Left ventricle myocardium inferior (tissue), 1 donor: ENCODE measurements at regions not wholly inside any gene's neighbourhood (a gene's known extent, or its start where the extent isn't known, plus 50 kb on each side); places are given as distances from the start of the nearest gene placed in this dataset.

Experiments
- DNase-seq: peaks from one replicate; pipeline ENCODE4 v3.0.0-alpha.2; 2020
- H3K27ac ChIP-seq: fragments of 200-600 bp; replicated peaks from 2 replicates; pipeline ENCODE4 v1.8.0; 2021
- H3K27me3 ChIP-seq: fragments of 200-600 bp; 2 replicates; pipeline ENCODE4 v1.8.0; 2021; ENCODE audit warnings: low read depth
- H3K36me3 ChIP-seq: fragments of 200-600 bp; 2 replicates; pipeline ENCODE4 v1.8.0; 2021
- H3K4me1 ChIP-seq: fragments of 200-600 bp; 2 replicates; pipeline ENCODE4 v1.8.0; 2021
- H3K4me3 ChIP-seq: fragments of 200-600 bp; 2 replicates; pipeline ENCODE4 v1.8.0; 2021; ENCODE audit warnings: mild to moderate bottlenecking, moderate library complexity
- H3K9me3 ChIP-seq: fragments of 200-600 bp; replicated peaks from 2 replicates; pipeline ENCODE4 v1.8.0; 2021
- CTCF ChIP-seq: fragments of 200-600 bp; IDR thresholded peaks from 2 replicates; pipeline ENCODE4 v1.8.0; 2021; ENCODE audit warnings: antibody characterized with exemption, mild to moderate bottlenecking, borderline replicate concordance
- intact Hi-C: fragments of 100-400 bp; cut with micrococcal nuclease; formaldehyde crosslinking; loops from one replicate; pipeline ENCODE4 v1.11.0; 2022
- donor health status: DM: no; HTN: yes; CAD: no; lungs with severe emphysema.

- TF ChIP-seq CTCF: no peak
- no peaks in the 10 kb centered on the region for H3K36me3 ChIP-seq
- H3K4me3 ChIP-seq: no peak overlapping the region
- H3K9me3 ChIP-seq: no peaks in the 10 kb centered on the region
- H3K27me3 ChIP-seq: no peaks in the 10 kb centered on the region
- intact Hi-C loops: no loop called here
- no peak for DNase-seq
- H3K27ac ChIP-seq: no peak overlapping the region
- no peaks in the 10 kb centered on the region for H3K4me1 ChIP-seq
Observed at GRCh38 chr5:93873211-93873736, 131.9 kb upstream of the POU5F2 start.

- DNase-seq: no peak
- no peak overlapping the region for H3K4me3 ChIP-seq
- no peak overlapping the region for H3K27ac ChIP-seq
- H3K27me3 ChIP-seq: no peaks in the 10 kb centered on the region
- no peaks in the 10 kb centered on the region for H3K9me3 ChIP-seq
- peaks cover 1% of the 10 kb centered on the region for H3K36me3 ChIP-seq
- intact Hi-C loops: no loop called here
- no peak for TF ChIP-seq CTCF
- no peaks in the 10 kb centered on the region for H3K4me1 ChIP-seq
Observed at GRCh38 chr5:93870649-93871048, 129.2 kb upstream of the POU5F2 start.

GRCh38 chr5:93868851-93869250 is 127.5 kb upstream of the POU5F2 start:
- Histone ChIP-seq H3K27me3 (no peaks in the 10 kb centered on the region), H3K4me1 (no peaks in the 10 kb centered on the region), H3K36me3 (peaks cover 9% of the 10 kb centered on the region), H3K4me3 (no peak overlapping the region), H3K9me3 (no peaks in the 10 kb centered on the region), H3K27ac (no peak overlapping the region)
- DNase-seq: no peak
- intact Hi-C loops: no loop called here
- TF ChIP-seq CTCF: no peak

- peaks cover 1% of the 10 kb centered on the region for H3K36me3 ChIP-seq
- intact Hi-C loops: no loop called here
- TF ChIP-seq CTCF: no peak
Observed at GRCh38 chr5:93850311-93850710, 108.9 kb upstream of the POU5F2 start.

GRCh38 chr5:93845376-93845775 is 104.0 kb upstream of the POU5F2 start:
- Histone ChIP-seq H3K27me3 (no peaks in the 10 kb centered on the region), H3K36me3 (peaks cover 16% of the 10 kb centered on the region), H3K4me1 (peaks cover 8% of the 10 kb centered on the region), H3K4me3 (no peak overlapping the region), H3K9me3 (peaks cover 24% of the 10 kb centered on the region), H3K27ac (no peak overlapping the region)
- DNase-seq: no peak
- intact Hi-C loops: no loop called here
- TF ChIP-seq CTCF: no peak

More at GRCh38 chr5:93850311-93850710, 108.9 kb upstream of the POU5F2 start:
- no peak for DNase-seq
- Histone ChIP-seq H3K4me1 (peaks cover 8% of the 10 kb centered on the region), H3K9me3 (peaks cover 8% of the 10 kb centered on the region), H3K27me3 (no peaks in the 10 kb centered on the region), H3K4me3 (no peak overlapping the region), H3K27ac (no peak overlapping the region)

- no peaks in the 10 kb centered on the region for H3K27me3 ChIP-seq
- H3K9me3 ChIP-seq: peaks cover 9% of the 10 kb centered on the region
- TF ChIP-seq CTCF: no peak
- DNase-seq: no peak
- no peaks in the 10 kb centered on the region for H3K4me1 ChIP-seq
- intact Hi-C loops: no loop called here
- no peak overlapping the region for H3K4me3 ChIP-seq
- H3K36me3 ChIP-seq: no peaks in the 10 kb centered on the region
- no peak overlapping the region for H3K27ac ChIP-seq
Observed at GRCh38 chr5:93831449-93831848, 90.0 kb upstream of the POU5F2 start.
